IMR-90 (cell line): ENCODE measurements at regions not wholly inside any gene's neighbourhood (a gene's known extent, or its start where the extent isn't known, plus 50 kb on each side); places are given as distances from the start of the nearest gene placed in this dataset.

Source experiments
- ATAC-seq: fragments of 200-7000 bp; cut with Tn5 transposase; 2 replicates; pipeline ENCODE4 v1.9.1; 2020; ENCODE audit warnings: low read depth, mild to moderate bottlenecking, moderate library complexity
- BruUV-seq: library from RNA; stranded (reverse); fragments of 400-500 nt; replicated peaks from 2 replicates; lab custom pipeline; 2021; lab: Mats Ljungman, UMichigan
- CTCF ChIA-PET: fragments of 300-600 bp; formaldehyde crosslinking; extraction: SDS; loops from one replicate; lab custom pipeline; 2021; ENCODE audit warnings: antibody characterized with exemption; lab: Yijun Ruan, JAX
- POLR2A ChIA-PET: fragments of 300-600 bp; sonication (Branson Sonifier 250); formaldehyde crosslinking; loops from one replicate; lab custom pipeline; 2022; ENCODE audit warnings: antibody characterized with exemption; ENCODE audit not compliant: unreplicated experiment; lab: Charles Lee
- DNase-seq: peaks from one replicate; pipeline ENCODE4 v3.0.0; 2013
- H2AFZ ChIP-seq: replicated peaks from 2 replicates; pipeline ENCODE3; 2013; ENCODE audit warnings: low read length, mild to moderate bottlenecking; ENCODE audit not compliant: poor library complexity
- H2AK5ac ChIP-seq: 2 replicates; pipeline ENCODE4 v1.6.1; 2013; ENCODE audit warnings: low read depth, low read length, inconsistent platforms
- H2AK9ac ChIP-seq: replicated peaks from 2 replicates; pipeline ENCODE3; 2013; ENCODE audit warnings: mild to moderate bottlenecking, low read depth, low read length, moderate library complexity; ENCODE audit not compliant: poor library complexity
- H2BK120ac ChIP-seq: 2 replicates; pipeline ENCODE4 v1.6.1; 2013; ENCODE audit warnings: low read depth, low read length, inconsistent platforms
- H2BK15ac ChIP-seq: 3 replicates; pipeline ENCODE4 v1.6.1; 2013; ENCODE audit warnings: low read depth, low read length, inconsistent platforms
- H2BK20ac ChIP-seq: 2 replicates; pipeline ENCODE4 v1.6.1; 2013; ENCODE audit warnings: low read depth, mild to moderate bottlenecking, inconsistent platforms, low read length, moderate library complexity
- H2BK5ac ChIP-seq: 2 replicates; pipeline ENCODE4 v1.6.1; 2013; ENCODE audit warnings: mild to moderate bottlenecking, low read depth, low read length, inconsistent platforms; ENCODE audit not compliant: poor library complexity, severe bottlenecking
- H3K14ac ChIP-seq: replicated peaks from 2 replicates; pipeline ENCODE4 v1.6.1; 2013; ENCODE audit warnings: low read depth, low read length, inconsistent platforms
- H3K18ac ChIP-seq: 2 replicates; pipeline ENCODE4 v1.6.1; 2013; ENCODE audit warnings: low read depth, low read length, control low read depth
- H3K23ac ChIP-seq: 2 replicates; pipeline ENCODE4 v1.6.1; 2013; ENCODE audit warnings: low read depth, low read length, inconsistent platforms
- H3K27ac ChIP-seq: 2 replicates; pipeline ENCODE4 v1.5.1; 2013; ENCODE audit warnings: mild to moderate bottlenecking, control low read depth, low read length; ENCODE audit not compliant: insufficient read depth
- H3K27me3 ChIP-seq: 2 replicates; pipeline ENCODE4 v1.6.1; 2013; ENCODE audit warnings: low read length; ENCODE audit not compliant: control insufficient read depth, insufficient read depth
- H3K36me3 ChIP-seq: 2 replicates; pipeline ENCODE4 v1.6.1; 2013; ENCODE audit warnings: low read length, mixed read lengths; ENCODE audit not compliant: control insufficient read depth, insufficient read depth
- H3K4ac ChIP-seq: 2 replicates; pipeline ENCODE4 v1.6.1; 2013; ENCODE audit warnings: low read depth, low read length, inconsistent platforms
- H3K4me1 ChIP-seq: 2 replicates; pipeline ENCODE4 v1.6.1; 2013; ENCODE audit warnings: low read length, mixed read lengths; ENCODE audit not compliant: control insufficient read depth, insufficient read depth
- H3K4me2 ChIP-seq: 2 replicates; pipeline ENCODE4 v1.6.1; 2013; ENCODE audit warnings: low read depth, mild to moderate bottlenecking, control low read depth, low read length, moderate library complexity
- H3K4me3 ChIP-seq: 2 replicates; pipeline ENCODE4 v1.5.1; 2013; ENCODE audit warnings: low read depth, mild to moderate bottlenecking, control low read depth, low read length, moderate library complexity; ENCODE audit not compliant: insufficient read depth
- H3K56ac ChIP-seq: 2 replicates; pipeline ENCODE4 v1.6.1; 2013; ENCODE audit warnings: low read length, inconsistent platforms; ENCODE audit not compliant: insufficient read depth; ENCODE audit errors: extremely low read depth
- H3K79me1 ChIP-seq, 2 experiments: 2 replicates each; pipeline ENCODE4 v1.6.1; 2013; ENCODE audit warnings: low read length in 2 of 2, inconsistent platforms in 1 of 2, low read depth in 1 of 2
- H3K9ac ChIP-seq: 2 replicates; pipeline ENCODE4 v1.6.1; 2013; ENCODE audit warnings: low read depth, low read length, control low read depth
- H3K9me1 ChIP-seq: 2 replicates; pipeline ENCODE4 v1.6.1; 2013; ENCODE audit warnings: low read length, inconsistent platforms; ENCODE audit not compliant: insufficient read depth
- H3K9me3 ChIP-seq: 2 replicates; pipeline ENCODE4 v1.6.1; 2013; ENCODE audit warnings: low read length; ENCODE audit not compliant: control insufficient read depth, insufficient read depth
- H4K20me1 ChIP-seq: 2 replicates; pipeline ENCODE4 v1.6.1; 2013; ENCODE audit warnings: low read length, inconsistent platforms; ENCODE audit not compliant: insufficient read depth
- H4K5ac ChIP-seq: 2 replicates; pipeline ENCODE4 v1.6.1; 2013; ENCODE audit warnings: mild to moderate bottlenecking, low read depth, low read length, control low read depth
- H4K8ac ChIP-seq, 2 experiments: 2 replicates each; pipeline ENCODE4 v1.6.1; 2013; ENCODE audit warnings: low read depth in 2 of 2, low read length in 2 of 2, control low read depth in 1 of 2, inconsistent platforms in 1 of 2
- H4K91ac ChIP-seq: 2 replicates; pipeline ENCODE4 v1.6.1; 2013; ENCODE audit warnings: low read depth, low read length, inconsistent platforms; ENCODE audit not compliant: insufficient read depth
- CHD1 ChIP-seq: IDR thresholded peaks from 2 replicates; pipeline ENCODE4 v1.6.1; 2012; ENCODE audit warnings: low read depth, low read length, improper control_type of control experiment
- NFE2L2 ChIP-seq: fragments of 150-350 bp; IDR thresholded peaks from 2 replicates; pipeline ENCODE4 v1.6.1; 2016; ENCODE audit warnings: low read depth, mild to moderate bottlenecking, low read length
- RAD21 ChIP-seq: IDR thresholded peaks from 2 replicates; pipeline ENCODE4 v1.6.1; 2012; ENCODE audit warnings: low read length, improper control_type of control experiment
- WGBS, 2 experiments: methylation state at CpG; one replicate each; pipeline versions ENCODE4 v1.1.5 to v1.1.7; 2013; ENCODE audit warnings: missing lambda C conversion rate in 2 of 2; ENCODE audit not compliant: insufficient read length in 1 of 2; ENCODE audit errors: extremely low coverage in 2 of 2; 5-methylcytosine and 5-hydroxymethylcytosine counted together
- dilution Hi-C: fragments of 300-500 bp; cut with HindIII; formaldehyde crosslinking; loops from one replicate; pipeline ENCODE4 v1.14.3; 2018; ENCODE audit warnings: low sequenced_read_pairs; ENCODE audit not compliant: unreplicated experiment
- in situ Hi-C: fragments of 300-500 bp; cut with MboI; formaldehyde crosslinking; loops from 3 replicates; pipeline ENCODE4 v1.14.3; 2019; ENCODE audit warnings: low sequenced_read_pairs, inconsistent platforms, mixed read lengths
- intact Hi-C: fragments of 100-400 bp; cut with micrococcal nuclease; formaldehyde crosslinking; loops from 2 replicates; pipeline ENCODE4 v1.10.0; 2022

- no peaks in the 10 kb centered on the region for H3K27me3 ChIP-seq
- no peak overlapping the region for H2BK5ac ChIP-seq
- H3K9ac ChIP-seq: no peak overlapping the region
- no peaks in the 10 kb centered on the region for H3K36me3 ChIP-seq
- H4K5ac ChIP-seq: no peak overlapping the region
- no peak overlapping the region for H3K56ac ChIP-seq
- ChIA-PET CTCF (no interaction called here), POLR2A (no interaction called here)
- H2AK5ac ChIP-seq: no peak overlapping the region
- H3K79me1 ChIP-seq: no peaks in the 10 kb centered on the region
- no peak overlapping the region for H4K91ac ChIP-seq
- H3K4me2 ChIP-seq: no peak overlapping the region
- H2AK9ac ChIP-seq: no peak overlapping the region
- H3K27ac ChIP-seq: no peak overlapping the region
- H3K23ac ChIP-seq: no peak overlapping the region
- no peak overlapping the region for H2BK120ac ChIP-seq
- no peak overlapping the region for H3K18ac ChIP-seq
- in situ Hi-C loops: no loop called here
- no peak overlapping the region for H2BK15ac ChIP-seq
- no peak overlapping the region for H2BK20ac ChIP-seq
- H3K4ac ChIP-seq: no peak overlapping the region
- no TSS peak for BruUV-seq
- intact Hi-C loops: no loop called here
- H3K4me3 ChIP-seq: no peak overlapping the region
- dilution Hi-C loops: no loop called here
- no peak overlapping the region for H2AFZ ChIP-seq
- H4K20me1 ChIP-seq: no peaks in the 10 kb centered on the region
- no peaks in the 10 kb centered on the region for H3K9me1 ChIP-seq
- WGBS, 2 experiments: no CpG with 5 or more reads among the region's 3 CpGs
- H3K9me3 ChIP-seq: no peaks in the 10 kb centered on the region; the same call in 1 of the 2 replicates
- no peaks in the 10 kb centered on the region for H3K4me1 ChIP-seq
- H3K14ac ChIP-seq: no peak overlapping the region
- DNase-seq (no peak), ATAC-seq (no peak)
- H4K8ac ChIP-seq: no peak overlapping the region
- TF ChIP-seq CHD1 (no peak), NFE2L2 (no peak), RAD21 (no peak)
Observed at GRCh38 chr3:89795506-89795905, 688.1 kb downstream of the EPHA3 start.
